ENCODE measurements at regions not wholly inside any gene's neighbourhood (a gene's known extent, or its start where the extent isn't known, plus 50 kb on each side); places are given as distances from the start of the nearest gene placed in this dataset.
"Not testable (repeated sequence)": the region's sequence is repeated elsewhere in the genome, so short reads cannot be mapped to it uniquely, and the experiment has no call there.

- ChIA-PET CTCF (no interaction called here), POLR2A (no interaction called here)
- no peak overlapping the region for H3K4me3 Mint-ChIP-seq
- H3K9me3 Mint-ChIP-seq, result peaks cover 3% of the 10 kb centered on the region
- intact Hi-C loops (cut with micrococcal nuclease), result no loop called here
- H3K27ac Mint-ChIP-seq, result no peak overlapping the region
- no peaks in the 10 kb centered on the region for H3K36me3 Mint-ChIP-seq (ENCODE audit: low read depth)
- TF ChIP-seq CTCF (IDR thresholded peaks at IDR 0.05), result no peak
- no peaks in the 10 kb centered on the region for H3K27me3 Mint-ChIP-seq
- DNase-seq (no peak), ATAC-seq (ENCODE audit: low read depth) (no peak)
- no peaks in the 10 kb centered on the region for H3K4me1 Mint-ChIP-seq
These were observed 261.8 kb downstream of the MID1IP1 start for GRCh38 chrX:39063037-39063436.

GRCh38 chrX:39063702-39064101 is 262.4 kb downstream of the MID1IP1 start:
- Mint-ChIP-seq H3K27ac (no peak overlapping the region), H3K9me3 (peaks cover 3% of the 10 kb centered on the region), H3K36me3 (ENCODE audit: low read depth) (no peaks in the 10 kb centered on the region), H3K4me3 (no peak overlapping the region), H3K27me3 (no peaks in the 10 kb centered on the region), H3K4me1 (no peaks in the 10 kb centered on the region)
- ATAC-seq (ENCODE audit: low read depth) (no peak), DNase-seq (no peak)
- CTCF ChIA-PET, result no interaction called here
- intact Hi-C loops (cut with micrococcal nuclease), result no loop called here
- no peak for TF ChIP-seq CTCF (IDR thresholded peaks at IDR 0.05)
- POLR2A ChIA-PET, result no interaction called here

- Mint-ChIP-seq H3K36me3 (ENCODE audit: low read depth) (no peaks in the 10 kb centered on the region), H3K9me3 (peaks cover 3% of the 10 kb centered on the region), H3K4me1 (no peaks in the 10 kb centered on the region), H3K27ac (no peak overlapping the region), H3K27me3 (no peaks in the 10 kb centered on the region), H3K4me3 (no peak overlapping the region)
- TF ChIP-seq CTCF (IDR thresholded peaks at IDR 0.05), result no peak
- DNase-seq, result no peak
- CTCF ChIA-PET, result no interaction called here
- POLR2A ChIA-PET, result no interaction called here
- ATAC-seq (ENCODE audit: low read depth), result no peak
- intact Hi-C loops (cut with micrococcal nuclease), result no loop called here
These were observed 264.0 kb downstream of the MID1IP1 start for GRCh38 chrX:39065051-39065871.

GRCh38 chrX:39067866-39068265 is 266.6 kb downstream of the MID1IP1 start:
- intact Hi-C loops (cut with micrococcal nuclease), result no loop called here
- Mint-ChIP-seq H3K36me3 (ENCODE audit: low read depth) (no peaks in the 10 kb centered on the region), H3K27ac (no peak overlapping the region), H3K9me3 (no peaks in the 10 kb centered on the region), H3K4me3 (no peak overlapping the region), H3K4me1 (no peaks in the 10 kb centered on the region), H3K27me3 (no peaks in the 10 kb centered on the region)
- no peak for DNase-seq
- no peak for TF ChIP-seq CTCF (IDR thresholded peaks at IDR 0.05)
- ATAC-seq (ENCODE audit: low read depth), result no peak
- CTCF ChIA-PET, result no interaction called here
- POLR2A ChIA-PET, result no interaction called here

- H3K27ac Mint-ChIP-seq; POLR2A ChIA-PET; H3K27me3 Mint-ChIP-seq; ATAC-seq (ENCODE audit: low read depth); H3K36me3 Mint-ChIP-seq (ENCODE audit: low read depth); DNase-seq; intact Hi-C loops (cut with micrococcal nuclease); H3K4me3 Mint-ChIP-seq; CTCF ChIA-PET; H3K9me3 Mint-ChIP-seq; H3K4me1 Mint-ChIP-seq: not testable (repeated sequence)
These were observed 267.4 kb downstream of the MID1IP1 start for GRCh38 chrX:39068634-39069033.

- no peak overlapping the region for H3K27ac Mint-ChIP-seq
- no peaks in the 10 kb centered on the region for H3K9me3 Mint-ChIP-seq
- H3K4me3 Mint-ChIP-seq, result no peak overlapping the region
- ChIA-PET POLR2A (no interaction called here), CTCF (no interaction called here)
- no peak for TF ChIP-seq CTCF (IDR thresholded peaks at IDR 0.05)
- H3K36me3 Mint-ChIP-seq (ENCODE audit: low read depth), result no peaks in the 10 kb centered on the region
- DNase-seq, result no peak
- no peaks in the 10 kb centered on the region for H3K27me3 Mint-ChIP-seq
- no peaks in the 10 kb centered on the region for H3K4me1 Mint-ChIP-seq
- intact Hi-C loops (cut with micrococcal nuclease), result no loop called here
- ATAC-seq (ENCODE audit: low read depth), result no peak
These were observed 268.8 kb downstream of the MID1IP1 start for GRCh38 chrX:39070009-39070408.
